H1 (cell line): ENCODE measurements at regions not wholly inside any gene's neighbourhood (a gene's known extent, or its start where the extent isn't known, plus 50 kb on each side); places are given as distances from the start of the nearest gene placed in this dataset.

ENCODE experiments used
- CEBPB ChIP-seq: IDR thresholded peaks from 2 replicates; pipeline ENCODE4 v1.6.1; 2012; ENCODE audit warnings: low read depth, low read length
- MAX ChIP-seq: IDR thresholded peaks from 2 replicates; pipeline ENCODE4 v1.6.1; 2012; ENCODE audit warnings: inconsistent platforms
- RAD21 ChIP-seq, 2 experiments: IDR thresholded peaks in 1 of 2; conservative IDR thresholded peaks in 1 of 2; 2 replicates each; pipeline ENCODE4 v1.6.1; 2011; ENCODE audit warnings: low read depth in 2 of 2, low read length in 2 of 2, improper control_type of control experiment in 1 of 2, inconsistent platforms in 1 of 2, mild to moderate bottlenecking in 1 of 2, moderate library complexity in 1 of 2

- no peak for TF ChIP-seq RAD21 (IDR thresholded peaks at IDR 0.05 in 1 of 2, conservative IDR thresholded peaks at IDR 0.05 in 1 of 2; ENCODE audit: low read depth in 2 of 2, low read length in 2 of 2)
- no peak for TF ChIP-seq MAX
- TF ChIP-seq CEBPB: no peak
Observed at GRCh38 chr3:127431066-127431465, 143.2 kb upstream of the PRR20G start (continued).
